ENCODE measurements at regions not wholly inside any gene's neighbourhood (a gene's known extent, or its start where the extent isn't known, plus 50 kb on each side); places are given as distances from the start of the nearest gene placed in this dataset.

- no peak for DNase-seq
These were observed 132.3 kb downstream of the CRYBB2 start for GRCh38 chr22:25351631-25352293.

GRCh38 chr22:25352294-25352680, 132.8 kb downstream of the CRYBB2 start:
- DNase-seq, result no peak

GRCh38 chr22:25353516-25354445, 134.3 kb downstream of the CRYBB2 start:
- no peak for DNase-seq

GRCh38 chr22:25354456-25354855, 135.0 kb downstream of the CRYBB2 start:
- no peak for DNase-seq

DNA sequence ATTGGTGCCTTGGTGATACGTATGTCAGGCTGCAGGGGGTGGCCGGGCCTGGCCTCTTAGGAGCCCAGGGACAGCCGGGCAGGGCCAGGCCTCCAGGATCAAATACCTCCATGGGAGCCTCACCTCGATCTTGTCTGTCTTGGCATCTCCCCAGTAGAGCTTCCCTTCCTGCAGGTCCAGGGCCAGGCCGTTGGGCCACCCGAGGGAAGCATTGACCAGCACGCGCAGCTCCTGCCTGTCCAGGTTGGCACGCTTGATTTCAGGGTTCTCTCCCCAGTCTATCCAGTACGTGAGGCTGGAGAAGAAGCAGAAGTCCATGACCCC, 137.7 kb downstream of the CRYBB2 start:
- no peak for DNase-seq

DNA sequence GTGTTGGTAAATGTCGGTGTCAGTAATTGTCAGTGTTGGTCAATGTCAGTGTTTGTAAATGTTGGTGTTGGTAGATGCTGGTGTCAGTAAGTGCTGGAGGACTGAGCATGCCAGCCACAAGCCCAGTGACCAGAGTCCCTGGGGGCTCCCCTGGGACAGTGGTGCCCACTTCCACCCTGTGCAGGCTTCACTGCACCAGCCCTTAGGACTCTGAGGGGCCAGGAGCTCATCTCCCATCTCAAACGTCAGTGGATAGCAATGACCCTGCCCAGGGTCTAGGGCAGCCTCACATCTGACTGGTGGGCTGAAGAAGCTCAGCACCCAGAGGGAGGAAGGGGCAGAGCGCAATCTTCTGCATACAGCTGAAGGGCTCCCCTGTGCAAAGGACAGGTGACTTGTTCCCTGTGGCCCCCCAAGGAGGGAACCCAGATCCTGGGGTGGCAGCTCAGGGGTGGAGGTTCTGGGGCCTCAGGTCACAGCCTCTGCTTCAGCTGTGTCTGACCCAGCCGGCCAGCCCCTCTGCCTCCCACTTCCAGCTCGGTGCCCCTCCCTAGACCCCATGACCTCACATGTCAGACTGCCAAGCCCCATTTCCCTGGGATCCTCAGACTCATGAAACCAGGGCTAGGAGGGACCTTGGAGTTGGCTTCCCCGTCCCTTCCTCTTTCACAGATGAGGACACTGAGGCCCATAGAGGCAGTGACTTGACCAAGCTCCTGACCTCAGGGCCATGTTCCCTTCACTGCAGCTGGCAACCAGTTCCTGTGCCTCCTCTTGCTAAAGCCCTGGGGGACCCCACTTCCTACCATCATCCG, 138.4 kb downstream of the CRYBB2 start:
- no peak for DNase-seq

GRCh38 chr22:25358421-25359170, 139.2 kb downstream of the CRYBB2 start:
- no peak for DNase-seq

- DNase-seq, result no peak
These were observed 140.3 kb downstream of the CRYBB2 start for GRCh38 chr22:25359601-25360261.

DNA sequence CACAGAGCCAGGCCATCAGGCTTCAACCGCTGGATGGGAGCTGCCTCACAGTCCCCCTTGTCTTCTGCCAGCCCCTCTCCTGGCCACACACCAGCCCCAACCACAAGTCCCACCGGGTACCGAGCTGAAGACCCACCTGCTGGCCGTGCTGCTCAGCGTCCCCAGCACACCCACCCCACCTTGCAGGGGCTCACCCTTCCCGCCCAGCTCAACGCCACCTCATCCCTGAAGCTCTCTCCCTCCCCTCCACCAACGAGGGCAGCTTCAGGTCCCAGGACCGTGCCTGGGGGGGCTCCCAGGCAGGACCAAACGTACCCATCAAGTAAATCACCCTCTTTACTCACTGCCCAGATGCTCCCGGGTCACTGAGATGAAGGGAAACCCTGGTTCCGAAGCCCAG, 141.0 kb downstream of the CRYBB2 start:
- DNase-seq, result no peak

- DNase-seq, result no peak
These were observed 141.6 kb downstream of the CRYBB2 start for GRCh38 chr22:25360891-25361645.

DNA sequence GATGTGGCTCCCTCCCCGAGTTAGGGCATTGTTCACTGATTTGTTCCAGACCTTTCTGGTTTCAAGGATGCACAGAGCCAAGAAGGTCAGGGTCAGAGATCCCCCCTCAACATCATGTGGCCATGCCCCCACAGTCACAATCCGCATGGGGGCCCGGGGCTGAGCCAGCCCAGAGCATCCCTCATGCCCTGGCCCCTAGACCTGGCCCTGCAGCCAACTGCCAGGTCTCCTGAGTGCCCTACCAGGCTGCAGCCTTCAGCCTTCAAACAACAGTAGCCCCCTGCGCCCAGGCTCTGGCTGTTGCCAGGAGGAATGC, 142.4 kb downstream of the CRYBB2 start:
- DNase-seq, result no peak

DNA sequence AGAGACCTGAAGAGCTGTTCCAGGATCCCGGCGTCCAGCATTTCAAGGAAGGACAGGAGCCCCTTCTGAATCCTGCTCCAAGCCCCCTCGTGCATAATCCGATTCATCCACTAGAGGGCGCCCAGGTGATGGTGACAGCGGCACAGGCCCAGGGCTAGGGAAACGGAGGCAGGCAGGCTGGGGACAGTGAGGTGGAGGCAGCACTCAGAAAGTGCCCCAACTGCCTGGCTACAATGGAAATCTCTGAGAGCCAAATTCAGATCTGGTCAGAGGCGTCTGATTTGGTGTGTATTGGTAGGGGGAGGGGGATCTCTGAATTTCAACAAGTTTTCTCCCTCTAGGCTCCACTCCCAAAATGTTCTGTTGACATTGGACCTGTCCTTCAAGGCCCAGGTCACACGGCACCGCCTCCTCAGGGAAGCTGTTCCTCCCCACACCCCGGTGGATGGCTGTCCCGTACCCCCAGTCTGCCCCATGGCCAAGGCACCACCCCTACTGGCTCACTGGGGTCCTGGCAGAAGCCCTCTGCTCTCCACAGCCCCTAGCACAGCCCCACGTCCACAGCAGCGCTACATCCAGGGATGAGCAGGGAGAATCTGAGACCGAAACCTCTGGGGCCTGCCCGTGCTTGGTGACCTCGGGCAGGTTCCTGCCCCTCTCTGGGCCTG, 142.9 kb downstream of the CRYBB2 start:
- peak; percentile 2 for DNase-seq

DNA sequence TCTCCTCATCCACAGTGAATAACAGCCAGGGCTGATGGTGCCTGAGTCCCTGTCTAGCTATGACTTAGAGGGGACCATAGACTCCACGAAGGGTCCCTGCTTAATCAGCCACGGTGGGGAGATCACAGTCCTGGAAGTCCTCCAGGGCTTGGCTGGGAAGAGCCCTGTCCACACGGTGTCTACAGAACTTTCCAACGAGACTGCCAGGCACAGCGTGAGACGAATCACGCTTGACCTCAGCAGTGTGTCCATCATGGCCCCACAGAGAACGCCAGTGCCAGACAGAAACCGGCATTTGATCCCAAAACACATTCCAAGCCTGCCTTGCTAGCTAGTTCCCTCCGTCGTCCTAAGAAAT, 143.4 kb downstream of the CRYBB2 start:
- DNase-seq, result no peak

DNA sequence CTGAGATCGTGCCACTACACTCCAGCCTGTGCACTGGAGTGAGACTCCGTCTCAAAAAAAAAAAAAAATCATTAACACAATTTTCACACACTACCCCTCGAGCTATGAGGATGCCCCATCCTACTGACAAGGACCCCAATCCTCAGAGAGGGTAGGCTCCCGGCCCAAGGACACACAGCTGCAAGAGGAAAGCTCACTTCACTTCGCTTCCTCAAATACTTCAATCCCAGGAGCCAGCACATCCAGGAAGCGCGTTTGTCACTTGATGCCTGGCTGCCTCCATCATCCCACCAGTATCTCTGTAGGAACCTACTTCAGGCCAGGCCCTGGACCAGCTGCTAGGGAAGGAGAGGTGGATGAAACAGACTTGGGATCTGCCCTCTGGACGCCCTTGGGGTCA, 144.0 kb downstream of the CRYBB2 start:
- no peak for DNase-seq

DNA sequence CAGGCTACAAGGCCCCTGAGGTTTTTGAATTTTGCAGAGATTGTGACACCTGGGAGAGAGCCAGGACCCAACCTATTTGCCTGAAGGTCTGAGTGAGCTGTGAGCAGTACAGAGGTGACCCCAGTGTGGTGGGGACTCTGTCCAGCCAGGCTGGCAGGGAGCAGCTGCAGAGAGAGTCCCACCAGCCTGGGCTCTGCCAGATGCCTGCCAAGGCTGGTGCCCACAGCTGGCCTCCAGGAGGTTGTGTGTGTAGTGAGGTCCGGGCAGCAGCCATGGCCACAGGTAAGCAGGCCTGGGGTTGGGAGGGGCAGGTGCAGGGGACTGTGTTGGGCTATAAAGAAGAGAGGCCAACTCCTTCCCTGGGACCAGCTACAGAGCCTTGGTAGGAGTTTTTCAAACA, 144.8 kb downstream of the CRYBB2 start:
- DNase-seq, result no peak

DNA sequence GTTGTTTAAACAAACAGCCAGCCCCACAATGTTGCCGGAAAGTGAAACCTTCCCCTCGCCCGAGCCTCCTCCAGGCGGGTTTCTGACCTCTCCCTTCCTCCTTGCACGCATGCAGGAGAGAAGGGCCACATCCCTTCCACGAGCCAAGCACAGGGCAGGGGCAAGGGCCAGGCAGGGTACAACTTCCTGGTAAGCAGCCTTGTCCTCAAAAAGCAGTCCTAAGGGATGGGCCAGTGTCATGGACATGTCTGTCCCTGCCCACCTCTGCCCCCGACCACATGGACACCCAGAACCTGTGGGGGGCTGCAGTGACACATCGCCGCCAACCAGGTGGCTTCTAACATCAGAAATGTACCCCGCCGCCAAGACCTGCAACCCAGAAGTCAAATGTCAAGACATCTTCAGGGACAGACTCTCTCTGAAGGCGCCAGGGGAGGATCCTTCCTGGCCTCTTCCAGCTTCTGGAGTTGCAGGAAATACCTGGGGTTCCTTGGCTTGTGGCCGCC, 145.3 kb downstream of the CRYBB2 start:
- DNase-seq, result no peak

DNA sequence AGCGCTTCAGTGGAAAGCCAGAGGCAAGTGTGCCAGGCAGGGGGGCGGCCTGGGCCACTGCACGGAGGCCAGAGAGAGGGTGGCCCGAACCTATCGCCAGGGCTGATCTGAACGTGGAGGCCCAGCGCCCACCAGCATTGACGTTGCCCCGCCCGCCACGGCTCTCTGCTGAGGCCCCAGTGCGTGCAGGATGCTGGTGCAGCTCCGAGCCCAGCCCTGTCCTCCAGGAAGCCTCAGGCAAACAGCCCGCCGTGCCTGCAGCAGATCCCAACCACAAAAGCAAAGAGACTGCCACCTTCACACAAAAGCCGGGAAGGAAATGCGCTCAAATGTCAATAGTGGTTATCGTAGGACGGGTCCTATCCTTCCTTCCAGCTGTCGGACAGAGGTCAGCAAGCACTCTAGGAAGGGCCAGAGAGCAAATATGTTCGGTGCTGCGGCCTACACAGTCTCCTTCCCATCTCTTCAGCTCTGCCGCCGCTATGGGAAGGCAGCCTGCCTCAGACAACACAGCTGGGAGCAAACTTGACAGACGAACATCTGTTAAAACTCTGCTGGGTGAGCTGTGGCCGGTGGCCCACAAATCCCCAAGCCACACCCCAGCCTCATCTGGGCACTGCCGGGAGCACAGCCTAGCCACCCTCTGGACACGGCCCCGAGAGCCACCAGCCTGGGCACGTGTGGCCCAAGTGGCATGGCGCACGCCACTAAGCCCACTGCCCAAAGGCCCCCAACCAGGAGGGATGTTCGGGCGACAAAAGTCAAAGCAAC, 146.2 kb downstream of the CRYBB2 start:
- DNase-seq, result no peak

- DNase-seq, result no peak
These were observed 147.0 kb downstream of the CRYBB2 start for GRCh38 chr22:25366408-25366807.

- no peak for DNase-seq
These were observed 147.5 kb downstream of the CRYBB2 start for GRCh38 chr22:25366876-25367466.

DNA sequence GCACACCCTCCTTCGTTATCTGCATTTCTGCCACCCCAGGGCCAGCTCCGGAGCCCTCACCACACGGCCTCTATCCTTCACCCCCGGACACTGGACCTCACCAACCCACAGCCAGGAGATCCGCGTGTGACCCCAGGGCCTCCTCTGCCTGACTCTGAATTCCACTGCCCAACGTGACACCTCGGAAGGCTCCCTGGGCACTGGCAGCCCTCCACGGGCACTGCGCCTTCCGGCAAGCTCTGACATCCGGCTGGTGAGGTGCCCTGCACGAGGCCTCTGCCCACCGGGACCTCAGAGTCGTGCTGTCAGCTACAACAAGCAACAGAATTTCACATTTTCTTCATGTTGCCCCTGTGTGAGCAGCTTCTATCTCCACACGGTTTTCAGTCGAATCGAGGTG, 148.3 kb downstream of the CRYBB2 start:
- no peak for DNase-seq

Measured in NCI-H774 (cell line).